ENCODE measurements at regions not wholly inside any gene's neighbourhood (a gene's known extent, or its start where the extent isn't known, plus 50 kb on each side); places are given as distances from the start of the nearest gene placed in this dataset.

- no peak for DNase-seq (ENCODE audit: insufficient read length, low spot score)
- no peak for TF ChIP-seq SPI1 (IDR thresholded peaks at IDR 0.05; ENCODE audit: low read depth, low read length)
- no peak for TF ChIP-seq POLR2A (IDR thresholded peaks at IDR 0.05; ENCODE audit: low read depth, low read length)
- no peak for TF ChIP-seq POU2F2 (IDR thresholded peaks at IDR 0.05; ENCODE audit: low read depth, low read length)
- no peak for TF ChIP-seq POLR2AphosphoS5 (IDR thresholded peaks at IDR 0.05; ENCODE audit: low read depth, low read length)
- no peak for TF ChIP-seq TAF1 (IDR thresholded peaks at IDR 0.05; ENCODE audit: low read depth, low read length)
- TF ChIP-seq PAX5 (IDR thresholded peaks at IDR 0.05; ENCODE audit: insufficient read depth, low read length, severe bottlenecking), result no peak
- no peak for FAIRE-seq
These were observed 447.7 kb upstream of the MAF start for GRCh38 chr16:80048250-80048649.

- FAIRE-seq (no peak), DNase-seq (ENCODE audit: insufficient read length, low spot score) (no peak)
- TF ChIP-seq SPI1 (IDR thresholded peaks at IDR 0.05; ENCODE audit: low read depth, low read length) (no peak), POU2F2 (IDR thresholded peaks at IDR 0.05; ENCODE audit: low read depth, low read length) (no peak), POLR2AphosphoS5 (IDR thresholded peaks at IDR 0.05; ENCODE audit: low read depth, low read length) (no peak), PAX5 (IDR thresholded peaks at IDR 0.05; ENCODE audit: insufficient read depth, low read length, severe bottlenecking) (no peak), POLR2A (IDR thresholded peaks at IDR 0.05; ENCODE audit: low read depth, low read length) (no peak), TAF1 (IDR thresholded peaks at IDR 0.05; ENCODE audit: low read depth, low read length) (no peak)
These were observed 447.3 kb upstream of the MAF start for GRCh38 chr16:80047842-80048241.

DNA sequence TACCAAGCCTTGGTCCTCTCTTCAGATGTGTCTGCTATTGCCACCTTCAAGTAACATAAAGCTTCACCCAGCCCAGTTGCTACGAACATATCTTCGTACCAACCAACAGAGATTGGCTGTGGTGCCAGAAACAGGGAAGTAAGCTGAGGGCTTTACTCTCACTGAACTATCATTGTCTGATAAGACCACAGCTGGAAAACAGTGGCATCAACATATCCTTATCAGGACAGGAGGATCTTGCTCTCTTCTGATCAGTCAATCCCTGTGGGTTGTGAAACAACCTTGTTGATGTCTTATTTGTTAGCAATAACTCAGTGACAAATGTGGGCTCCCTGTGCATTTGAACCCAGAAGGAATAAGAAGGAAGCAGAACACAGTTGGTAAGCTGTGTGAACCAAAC lies 446.3 kb upstream of the MAF start:
- TF ChIP-seq TAF1 (IDR thresholded peaks at IDR 0.05; ENCODE audit: low read depth, low read length) (no peak), SPI1 (IDR thresholded peaks at IDR 0.05; ENCODE audit: low read depth, low read length) (no peak)
- DNase-seq (ENCODE audit: insufficient read length, low spot score) (no peak), FAIRE-seq (no peak)

GRCh38 chr16:80046261-80046660 lies 445.7 kb upstream of the MAF start:
- no peak for DNase-seq (ENCODE audit: insufficient read length, low spot score)
- TF ChIP-seq POU2F2 (IDR thresholded peaks at IDR 0.05; ENCODE audit: low read depth, low read length), result no peak
- no peak for TF ChIP-seq POLR2AphosphoS5 (IDR thresholded peaks at IDR 0.05; ENCODE audit: low read depth, low read length)
- no peak for FAIRE-seq

- TF ChIP-seq POLR2A (IDR thresholded peaks at IDR 0.05; ENCODE audit: low read depth, low read length) (no peak), TAF1 (IDR thresholded peaks at IDR 0.05; ENCODE audit: low read depth, low read length) (no peak), PAX5 (IDR thresholded peaks at IDR 0.05; ENCODE audit: insufficient read depth, low read length, severe bottlenecking) (no peak), SPI1 (IDR thresholded peaks at IDR 0.05; ENCODE audit: low read depth, low read length) (no peak)
- DNase-seq (ENCODE audit: insufficient read length, low spot score) (no peak), FAIRE-seq (no peak)
These were observed 445.3 kb upstream of the MAF start for GRCh38 chr16:80045861-80046260.

DNA sequence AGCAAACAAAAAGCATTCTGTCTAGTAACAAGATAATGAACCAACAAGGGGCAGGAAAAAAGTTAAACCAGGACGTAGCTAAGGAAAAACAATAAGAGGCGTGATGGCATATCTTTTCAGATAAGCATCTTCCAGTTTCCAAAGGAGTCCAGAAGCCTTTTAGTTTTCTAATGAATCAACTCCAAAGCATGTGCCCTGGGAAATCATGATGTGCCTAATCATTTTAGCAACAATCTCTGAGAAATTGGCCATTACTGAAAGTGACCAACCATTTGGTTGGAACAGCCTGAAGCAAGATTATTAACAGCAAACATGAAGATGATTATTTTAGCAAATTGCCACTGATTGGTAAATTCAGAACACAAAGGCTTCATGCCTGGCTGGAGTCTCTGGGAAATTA lies 440.9 kb upstream of the MAF start:
- no peak for FAIRE-seq
- no peak for DNase-seq (ENCODE audit: insufficient read length, low spot score)
- TF ChIP-seq PAX5 (IDR thresholded peaks at IDR 0.05; ENCODE audit: insufficient read depth, low read length, severe bottlenecking), result no peak
- TF ChIP-seq POU2F2 (IDR thresholded peaks at IDR 0.05; ENCODE audit: low read depth, low read length), result no peak
- no peak for TF ChIP-seq TAF1 (IDR thresholded peaks at IDR 0.05; ENCODE audit: low read depth, low read length)
- TF ChIP-seq POLR2AphosphoS5 (IDR thresholded peaks at IDR 0.05; ENCODE audit: low read depth, low read length), result no peak
- no peak for TF ChIP-seq POLR2A (IDR thresholded peaks at IDR 0.05; ENCODE audit: low read depth, low read length)
- TF ChIP-seq SPI1 (IDR thresholded peaks at IDR 0.05; ENCODE audit: low read depth, low read length), result no peak

GRCh38 chr16:80040814-80041213 lies 440.3 kb upstream of the MAF start:
- no peak for FAIRE-seq
- no peak for DNase-seq (ENCODE audit: insufficient read length, low spot score)
- TF ChIP-seq SPI1 (IDR thresholded peaks at IDR 0.05; ENCODE audit: low read depth, low read length) (no peak), PAX5 (IDR thresholded peaks at IDR 0.05; ENCODE audit: insufficient read depth, low read length, severe bottlenecking) (no peak), TAF1 (IDR thresholded peaks at IDR 0.05; ENCODE audit: low read depth, low read length) (no peak), POLR2AphosphoS5 (IDR thresholded peaks at IDR 0.05; ENCODE audit: low read depth, low read length) (no peak), POLR2A (IDR thresholded peaks at IDR 0.05; ENCODE audit: low read depth, low read length) (no peak), POU2F2 (IDR thresholded peaks at IDR 0.05; ENCODE audit: low read depth, low read length) (no peak)

GRCh38 chr16:80040413-80040812 lies 439.9 kb upstream of the MAF start:
- DNase-seq (ENCODE audit: insufficient read length, low spot score) (no peak), FAIRE-seq (no peak)
- TF ChIP-seq TAF1 (IDR thresholded peaks at IDR 0.05; ENCODE audit: low read depth, low read length), result no peak
- no peak for TF ChIP-seq POLR2A (IDR thresholded peaks at IDR 0.05; ENCODE audit: low read depth, low read length)
- no peak for TF ChIP-seq POU2F2 (IDR thresholded peaks at IDR 0.05; ENCODE audit: low read depth, low read length)
- no peak for TF ChIP-seq SPI1 (IDR thresholded peaks at IDR 0.05; ENCODE audit: low read depth, low read length)
- no peak for TF ChIP-seq PAX5 (IDR thresholded peaks at IDR 0.05; ENCODE audit: insufficient read depth, low read length, severe bottlenecking)
- no peak for TF ChIP-seq POLR2AphosphoS5 (IDR thresholded peaks at IDR 0.05; ENCODE audit: low read depth, low read length)

DNA sequence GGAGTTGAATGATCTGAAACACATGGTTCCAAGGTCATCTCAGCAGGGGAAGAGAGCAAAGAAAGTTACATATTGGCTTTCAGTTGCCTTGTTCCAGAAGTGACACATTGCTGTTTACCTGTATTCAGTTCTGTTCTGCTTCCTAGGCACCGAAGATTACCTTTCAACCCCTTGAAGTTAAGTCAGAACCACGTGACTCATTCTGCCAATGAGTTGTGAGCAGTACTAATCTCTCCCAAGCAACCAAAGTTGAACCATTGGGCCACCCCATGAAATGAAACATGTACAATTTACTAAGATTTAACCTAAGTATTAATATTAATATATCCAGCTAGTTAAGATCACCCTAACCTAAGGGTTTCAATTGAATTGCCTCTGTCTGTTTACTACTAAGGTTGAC lies 439.2 kb upstream of the MAF start:
- DNase-seq (ENCODE audit: insufficient read length, low spot score), result no peak
- FAIRE-seq, result no peak
- no peak for TF ChIP-seq SPI1 (IDR thresholded peaks at IDR 0.05; ENCODE audit: low read depth, low read length)
- no peak for TF ChIP-seq POLR2A (IDR thresholded peaks at IDR 0.05; ENCODE audit: low read depth, low read length)
- no peak for TF ChIP-seq PAX5 (IDR thresholded peaks at IDR 0.05; ENCODE audit: insufficient read depth, low read length, severe bottlenecking)
- no peak for TF ChIP-seq POU2F2 (IDR thresholded peaks at IDR 0.05; ENCODE audit: low read depth, low read length)
- TF ChIP-seq POLR2AphosphoS5 (IDR thresholded peaks at IDR 0.05; ENCODE audit: low read depth, low read length), result no peak

GRCh38 chr16:80038566-80038965 lies 438.0 kb upstream of the MAF start:
- FAIRE-seq, result no peak
- no peak for DNase-seq (ENCODE audit: insufficient read length, low spot score)
- no peak for TF ChIP-seq PAX5 (IDR thresholded peaks at IDR 0.05; ENCODE audit: insufficient read depth, low read length, severe bottlenecking)
- no peak for TF ChIP-seq POU2F2 (IDR thresholded peaks at IDR 0.05; ENCODE audit: low read depth, low read length)
- no peak for TF ChIP-seq TAF1 (IDR thresholded peaks at IDR 0.05; ENCODE audit: low read depth, low read length)
- TF ChIP-seq POLR2A (IDR thresholded peaks at IDR 0.05; ENCODE audit: low read depth, low read length), result no peak
- TF ChIP-seq SPI1 (IDR thresholded peaks at IDR 0.05; ENCODE audit: low read depth, low read length), result no peak
- TF ChIP-seq POLR2AphosphoS5 (IDR thresholded peaks at IDR 0.05; ENCODE audit: low read depth, low read length), result no peak
